ENCODE measurements at regions not wholly inside any gene's neighbourhood (a gene's known extent, or its start where the extent isn't known, plus 50 kb on each side); places are given as distances from the start of the nearest gene placed in this dataset.

- TF ChIP-seq CTCF (IDR thresholded peaks at IDR 0.05 in 4 of 5, conservative IDR thresholded peaks at IDR 0.05 in 1 of 5) = no peak
- no peak for TF ChIP-seq POLR2A (IDR thresholded peaks at IDR 0.05)
These were observed 140.4 kb downstream of the PCDH20 start for GRCh38 chr13:61275251-61275650.

Measured in gastrocnemius medialis (tissue), 4 donors.